ENCODE measurements at regions not wholly inside any gene's neighbourhood (a gene's known extent, or its start where the extent isn't known, plus 50 kb on each side); places are given as distances from the start of the nearest gene placed in this dataset.

- DNase-seq, result no peak
Observed at GRCh38 chr10:131653140-131653539, 247.7 kb upstream of the PPP2R2D start.

GRCh38 chr10:131653554-131654470, 247.0 kb upstream of the PPP2R2D start:
- DNase-seq, result no peak

- DNase-seq, result no peak
Observed at GRCh38 chr10:131654471-131655087, 246.2 kb upstream of the PPP2R2D start.

- no peak for DNase-seq
Observed at GRCh38 chr10:131655101-131655849, 245.5 kb upstream of the PPP2R2D start.

GRCh38 chr10:131656009-131656408, 244.8 kb upstream of the PPP2R2D start:
- DNase-seq, result no peak

- no peak for DNase-seq
Observed at GRCh38 chr10:131656431-131656841, 244.4 kb upstream of the PPP2R2D start.

GRCh38 chr10:131657318-131657984, 243.4 kb upstream of the PPP2R2D start:
- no peak for DNase-seq

- no peak for DNase-seq
Observed at GRCh38 chr10:131657985-131658330, 242.8 kb upstream of the PPP2R2D start.

GRCh38 chr10:131658476-131659110, 242.2 kb upstream of the PPP2R2D start:
- DNase-seq, result no peak

GRCh38 chr10:131660427-131660826, 240.4 kb upstream of the PPP2R2D start:
- no peak for DNase-seq

GRCh38 chr10:131662851-131663250, 238.0 kb upstream of the PPP2R2D start:
- no peak for DNase-seq

GRCh38 chr10:131663351-131663750, 237.5 kb upstream of the PPP2R2D start:
- DNase-seq, result no peak

- no peak for DNase-seq
Observed at GRCh38 chr10:131666091-131666490, 234.7 kb upstream of the PPP2R2D start.

- no peak for DNase-seq
Observed at GRCh38 chr10:131667047-131667446, 233.8 kb upstream of the PPP2R2D start.

GRCh38 chr10:131667561-131667960, 233.2 kb upstream of the PPP2R2D start:
- no peak for DNase-seq

GRCh38 chr10:131668903-131669302, 231.9 kb upstream of the PPP2R2D start:
- no peak for DNase-seq

- no peak for DNase-seq
Observed at GRCh38 chr10:131669838-131670237, 231.0 kb upstream of the PPP2R2D start.

GRCh38 chr10:131670341-131670740, 230.5 kb upstream of the PPP2R2D start:
- no peak for DNase-seq

- DNase-seq, result no peak
Observed at GRCh38 chr10:131673396-131673795, 227.4 kb upstream of the PPP2R2D start.

GRCh38 chr10:131674130-131674529, 226.7 kb upstream of the PPP2R2D start:
- no peak for DNase-seq

- DNase-seq, result no peak
Observed at GRCh38 chr10:131675104-131675503, 225.7 kb upstream of the PPP2R2D start.
